ENCODE measurements at regions not wholly inside any gene's neighbourhood (a gene's known extent, or its start where the extent isn't known, plus 50 kb on each side); places are given as distances from the start of the nearest gene placed in this dataset.
"Not testable (repeated sequence)": the region's sequence is repeated elsewhere in the genome, so short reads cannot be mapped to it uniquely, and the experiment has no call there.

- TF ChIP-seq EP300 (IDR thresholded peaks at IDR 0.05): no peak
- no peak for TF ChIP-seq CBX8 (IDR thresholded peaks at IDR 0.05)
- no peak for TF ChIP-seq POLR2AphosphoS2 (conservative IDR thresholded peaks at IDR 0.05; ENCODE audit: low read length)
- no peak for TF ChIP-seq CHD2 (IDR thresholded peaks at IDR 0.05; ENCODE audit: low read length, partially characterized antibody)
- no peak for TF ChIP-seq ATOH8 (CRISPR knock-in tag; IDR thresholded peaks at IDR 0.05; ENCODE audit: low read depth)
- TF ChIP-seq BCL3 (IDR thresholded peaks at IDR 0.05): no peak
- no peak for TF ChIP-seq E2F6 (IDR thresholded peaks at IDR 0.05; ENCODE audit: borderline replicate concordance, low read depth)
- no peak for TF ChIP-seq TP53 (CRISPR knock-in tag; IDR thresholded peaks at IDR 0.05)
- TF ChIP-seq HDAC2 (IDR thresholded peaks at IDR 0.05): no peak
- TF ChIP-seq RAD21 (conservative IDR thresholded peaks at IDR 0.05 in 1 of 2, IDR thresholded peaks at IDR 0.05 in 1 of 2): no peak
- no peak for TF ChIP-seq EHMT2 (IDR thresholded peaks at IDR 0.05; ENCODE audit: low read depth)
- TF ChIP-seq REST (IDR thresholded peaks at IDR 0.05): no peak
- no peak for TF ChIP-seq SMC3 (IDR thresholded peaks at IDR 0.05)
- no peak for TF ChIP-seq PHF8 (IDR thresholded peaks at IDR 0.05; ENCODE audit: borderline replicate concordance, low read depth)
- POLR2A ChIA-PET: no interaction called here
Measured at GRCh38 chr2:106267997-106268396, 73.9 kb upstream of the UXS1 start.

GRCh38 chr2:106261871-106262321 lies 67.8 kb upstream of the UXS1 start:
- no peak overlapping the region for H3K27ac ChIP-seq
- FAIRE-seq: no peak

More at GRCh38 chr2:106267997-106268396, 73.9 kb upstream of the UXS1 start:
- Histone ChIP-seq H3K9me3 (no peaks in the 10 kb centered on the region), H3K27ac (no peak overlapping the region), H3K4me1 (no peaks in the 10 kb centered on the region), H3K4me3 (no peak overlapping the region), H3K4me2 (no peak overlapping the region)
- WGBS (ENCODE audit: missing lambda C conversion rate): 17% methylated on average over 4 of the region's 4 CpGs
- CTCF ChIA-PET: no interaction called here
- FAIRE-seq (no peak), ATAC-seq (no peak), DNase-seq (ENCODE audit: low read depth in 1 of 2, low spot score in 1 of 2) (no peak)

GRCh38 chr2:106258859-106259258 lies 64.8 kb upstream of the UXS1 start:
- H3K27ac ChIP-seq; H3K4me2 ChIP-seq; DNase-seq (ENCODE audit: low read depth in 1 of 2, low spot score in 1 of 2); FAIRE-seq; H3K9me3 ChIP-seq; ATAC-seq; POLR2A ChIA-PET; H3K4me1 ChIP-seq; H3K4me3 ChIP-seq: not testable (repeated sequence)
- CTCF ChIA-PET: interaction anchor here (0.7 kb wide), 1 partner anchor 155 kb away, joined by 3 read pairs; no protein-coding TSS in a partner anchor
- WGBS (ENCODE audit: missing lambda C conversion rate): 90% methylated on average over 7 of the region's 7 CpGs

More at GRCh38 chr2:106261871-106262321, 67.8 kb upstream of the UXS1 start:
- WGBS (ENCODE audit: missing lambda C conversion rate): 24% methylated on average over 6 of the region's 6 CpGs
- ATAC-seq: no peak
- TF ChIP-seq CBX2 (IDR thresholded peaks at IDR 0.05; ENCODE audit: borderline replicate concordance, low read depth) (no peak), PHF8 (IDR thresholded peaks at IDR 0.05; ENCODE audit: borderline replicate concordance, low read depth) (no peak), HMGXB4 (CRISPR knock-in tag; IDR thresholded peaks at IDR 0.05; ENCODE audit: borderline replicate concordance) (no peak), SMC3 (IDR thresholded peaks at IDR 0.05) (no peak), HOXB5 (CRISPR knock-in tag; IDR thresholded peaks at IDR 0.05) (no peak), ZSCAN20 (CRISPR knock-in tag; IDR thresholded peaks at IDR 0.05) (no peak), RFX5 (IDR thresholded peaks at IDR 0.05) (no peak), MAZ (IDR thresholded peaks at IDR 0.05; ENCODE audit: borderline replicate concordance, low read depth, low read length) (no peak), HOXB13 (CRISPR knock-in tag; IDR thresholded peaks at IDR 0.05; ENCODE audit: low read depth) (no peak), HOXA7 (CRISPR knock-in tag; IDR thresholded peaks at IDR 0.05) (no peak), FOSL2 (IDR thresholded peaks at IDR 0.05) (no peak), FOSL2 (CRISPR knock-in tag; IDR thresholded peaks at IDR 0.05) (no peak), ATOH8 (CRISPR knock-in tag; IDR thresholded peaks at IDR 0.05; ENCODE audit: low read depth) (no peak), HES2 (IDR thresholded peaks at IDR 0.05) (no peak), NR3C1 (IDR thresholded peaks at IDR 0.05) (no peak)
- Histone ChIP-seq H3K4me1 (no peaks in the 10 kb centered on the region), H3K4me3 (no peak overlapping the region), H3K4me2 (no peak overlapping the region), H3K9me3 (no peaks in the 10 kb centered on the region)
- ChIA-PET POLR2A (no interaction called here), CTCF (interaction anchor here (1.1 kb wide), 1 partner anchor 37 kb away, joined by 3 read pairs; no protein-coding TSS in a partner anchor)
- no peak for DNase-seq (ENCODE audit: low read depth in 1 of 2, low spot score in 1 of 2)
